NT2/D1 (cell line): ENCODE measurements at regions not wholly inside any gene's neighbourhood (a gene's known extent, or its start where the extent isn't known, plus 50 kb on each side); places are given as distances from the start of the nearest gene placed in this dataset.
A peak's percentile ranks its signal among the peaks of the same experiment; 100 is the strongest.

ENCODE experiments used
- DNase-seq: peaks from one replicate; pipeline ENCODE4 v3.0.0-alpha.2; 2011; ENCODE audit warnings: low read depth, low spot score
- H3K27me3 ChIP-seq: 2 replicates; pipeline ENCODE4 v1.6.0; 2011; ENCODE audit warnings: mild to moderate bottlenecking; ENCODE audit not compliant: insufficient read length, insufficient read depth
- H3K36me3 ChIP-seq: 2 replicates; pipeline ENCODE4 v1.6.1; 2011; ENCODE audit warnings: mild to moderate bottlenecking, low read length, mixed read lengths; ENCODE audit not compliant: insufficient read depth, insufficient read length
- H3K4me1 ChIP-seq: 2 replicates; pipeline ENCODE4 v1.5.1; 2011; ENCODE audit not compliant: insufficient read depth, insufficient read length
- H3K4me3 ChIP-seq: 2 replicates; pipeline ENCODE4 v1.5.1; 2011; ENCODE audit warnings: low read depth; ENCODE audit not compliant: insufficient read length
- H3K9ac ChIP-seq: 2 replicates; pipeline ENCODE4 v1.6.0; 2011; ENCODE audit warnings: low read depth; ENCODE audit not compliant: insufficient read length
- H3K9me3 ChIP-seq: 2 replicates; pipeline ENCODE4 v1.5.1; 2011; ENCODE audit warnings: mild to moderate bottlenecking, low read length; ENCODE audit not compliant: insufficient read depth
- SUZ12 ChIP-seq: IDR thresholded peaks from 2 replicates; pipeline ENCODE4 v1.6.1; 2011; ENCODE audit not compliant: insufficient read length, insufficient read depth; ENCODE audit errors: extremely low read depth
- YY1 ChIP-seq: IDR thresholded peaks from 2 replicates; pipeline ENCODE4 v1.6.1; 2011; ENCODE audit not compliant: insufficient read length, insufficient read depth
- ZNF274 ChIP-seq: IDR thresholded peaks from 2 replicates; pipeline ENCODE4 v1.6.1; 2011; ENCODE audit warnings: mild to moderate bottlenecking, low read depth, low read length

DNA sequence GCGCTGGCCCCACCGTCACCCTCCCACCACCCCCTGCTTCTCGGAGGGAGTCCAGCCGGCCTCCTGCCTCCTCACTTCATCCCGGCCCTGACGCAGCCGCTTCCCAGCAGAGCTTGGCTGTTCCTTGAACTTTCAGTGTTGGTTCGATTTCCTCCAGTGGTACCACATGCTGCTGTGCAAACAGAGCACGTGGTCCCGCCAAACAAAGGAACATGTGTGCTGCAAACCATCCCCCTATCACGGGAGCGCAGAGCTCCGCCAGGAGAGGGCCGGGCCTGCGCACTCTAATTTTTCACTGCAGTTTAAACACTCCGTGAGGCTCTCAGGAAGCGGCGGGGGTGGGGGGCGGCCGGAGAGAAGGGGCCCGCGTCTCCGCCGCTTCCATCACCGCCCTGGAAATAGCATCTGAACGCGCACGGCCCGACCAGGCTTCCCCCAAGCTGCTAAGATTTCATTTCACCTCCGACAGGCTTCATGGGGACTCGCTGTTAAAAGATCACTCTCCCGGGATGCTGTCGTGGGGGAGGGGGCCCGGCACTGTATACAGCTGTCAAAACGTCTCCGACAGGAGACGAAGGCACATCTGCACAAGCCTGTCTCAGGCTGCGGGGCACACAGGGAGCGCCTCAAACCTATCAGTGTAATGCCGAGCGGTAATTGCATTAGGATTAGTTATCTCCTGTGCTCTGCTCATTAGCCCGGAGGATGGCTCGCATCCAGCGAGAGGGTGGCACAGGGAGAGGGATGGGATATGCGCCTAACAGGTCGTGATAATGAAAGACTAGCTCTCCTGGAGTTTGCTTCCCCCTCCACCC, 269.9 kb upstream of the SORL1-AS1 start:
- TF ChIP-seq YY1: no peak
- TF ChIP-seq SUZ12: no peak
- no peak for TF ChIP-seq ZNF274
- H3K36me3 ChIP-seq: no peaks in the 10 kb centered on the region
- peak overlapping the region; percentile 17 for H3K9ac ChIP-seq
- peaks cover 33% of the 10 kb centered on the region for H3K27me3 ChIP-seq
- peak; percentile 68 for DNase-seq
- H3K4me1 ChIP-seq: no peaks in the 10 kb centered on the region
- peak overlapping the region; percentile 50 for H3K4me3 ChIP-seq
- H3K9me3 ChIP-seq: no peaks in the 10 kb centered on the region

DNA sequence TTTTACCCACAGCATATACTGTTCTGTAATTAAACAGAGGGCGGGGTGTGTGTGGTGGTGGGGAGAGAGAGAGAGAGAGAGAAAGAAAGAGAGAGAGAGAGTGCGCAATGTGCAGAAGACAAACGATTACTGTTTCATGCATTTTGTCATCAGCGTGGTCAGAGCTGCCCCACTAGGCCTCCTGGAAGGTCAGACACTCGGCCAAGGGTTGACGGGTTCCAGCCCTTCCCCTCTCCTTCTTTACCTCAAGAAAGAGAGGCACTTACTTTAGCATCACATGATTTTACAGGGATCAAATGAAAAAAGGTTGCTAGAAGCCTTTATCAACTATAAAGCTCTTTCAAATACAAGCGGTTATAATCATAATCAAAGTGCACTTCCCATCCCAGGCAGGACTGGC, 269.2 kb upstream of the SORL1-AS1 start:
- no peak for DNase-seq
- H3K9me3 ChIP-seq: no peaks in the 10 kb centered on the region
- no peaks in the 10 kb centered on the region for H3K4me1 ChIP-seq
- no peaks in the 10 kb centered on the region for H3K36me3 ChIP-seq
- peaks cover 33% of the 10 kb centered on the region for H3K27me3 ChIP-seq
- peak overlapping the region; percentile 50 for H3K4me3 ChIP-seq
- TF ChIP-seq ZNF274 (no peak), YY1 (no peak), SUZ12 (no peak)
- no peak overlapping the region for H3K9ac ChIP-seq

DNA sequence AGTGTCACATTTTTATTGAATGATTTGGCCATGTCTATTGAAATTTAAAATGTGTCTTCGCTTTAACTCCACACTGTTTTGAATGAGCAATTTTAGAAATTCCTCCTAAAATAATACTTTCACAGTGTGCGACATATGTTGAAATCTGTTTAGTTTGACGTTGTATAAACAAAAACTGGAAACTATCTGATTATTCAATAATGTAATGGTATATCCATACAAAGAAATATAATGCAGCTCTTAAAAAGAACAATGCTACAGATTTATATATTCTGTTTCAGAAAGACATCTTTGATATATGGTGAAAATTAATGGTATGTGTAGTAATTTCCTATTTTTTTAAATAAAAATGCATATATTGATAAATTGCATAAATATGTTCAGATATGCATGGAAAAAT, 268.7 kb upstream of the SORL1-AS1 start:
- H3K27me3 ChIP-seq: peaks cover 33% of the 10 kb centered on the region
- H3K4me1 ChIP-seq: no peaks in the 10 kb centered on the region
- H3K4me3 ChIP-seq: no peak overlapping the region
- no peak overlapping the region for H3K9ac ChIP-seq
- TF ChIP-seq YY1 (no peak), SUZ12 (no peak), ZNF274 (no peak)
- no peaks in the 10 kb centered on the region for H3K9me3 ChIP-seq
- DNase-seq: no peak
- no peaks in the 10 kb centered on the region for H3K36me3 ChIP-seq

DNA sequence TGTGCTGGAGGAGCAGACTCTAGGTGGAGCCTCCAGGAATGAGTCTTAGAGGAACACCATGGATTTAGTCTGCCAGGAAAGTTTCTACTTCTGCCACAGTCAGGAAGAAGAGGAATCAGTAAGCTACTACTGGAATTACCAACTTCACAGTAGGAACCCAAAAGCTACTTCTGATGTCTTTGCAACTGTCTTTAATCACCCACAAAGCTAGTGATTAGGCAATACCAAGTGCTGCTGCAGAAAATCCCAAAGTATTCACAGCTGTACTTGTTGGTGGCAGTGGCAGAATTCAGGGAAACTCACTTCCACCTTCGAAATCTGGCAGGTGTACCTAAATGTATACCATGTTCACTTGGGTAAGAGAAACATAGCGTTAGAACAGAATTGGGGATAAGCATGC, 264.5 kb upstream of the SORL1-AS1 start:
- Histone ChIP-seq H3K4me1 (no peaks in the 10 kb centered on the region), H3K36me3 (no peaks in the 10 kb centered on the region), H3K4me3 (no peak overlapping the region)

DNA sequence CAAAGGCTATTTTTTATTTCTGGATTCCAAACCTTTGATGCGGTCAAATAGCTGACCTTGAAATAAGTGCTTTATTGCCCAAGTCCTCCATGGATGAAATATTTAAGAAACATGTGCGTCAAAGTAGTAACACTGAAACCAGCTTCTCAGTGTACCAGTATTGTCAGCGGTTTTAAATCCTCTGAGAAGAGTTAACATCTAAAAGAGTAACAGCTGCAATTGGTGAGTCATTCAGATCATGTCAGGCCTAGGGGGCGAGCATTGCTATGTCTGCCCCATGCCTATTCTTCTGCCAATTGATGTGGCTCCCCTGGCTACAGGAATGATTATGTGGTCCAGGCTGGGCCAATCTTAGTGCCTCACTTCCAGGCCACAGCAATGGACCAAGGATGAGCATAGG, 263.3 kb upstream of the SORL1-AS1 start:
- Histone ChIP-seq H3K36me3 (no peaks in the 10 kb centered on the region), H3K9ac (no peak overlapping the region), H3K4me3 (no peak overlapping the region), H3K4me1 (no peaks in the 10 kb centered on the region), H3K9me3 (no peaks in the 10 kb centered on the region), H3K27me3 (no peaks in the 10 kb centered on the region)
- TF ChIP-seq ZNF274 (no peak), YY1 (no peak), SUZ12 (no peak)
- no peak for DNase-seq

More for the DNA sequence above, 264.5 kb upstream of the SORL1-AS1 start:
- Histone ChIP-seq H3K27me3 (no peaks in the 10 kb centered on the region), H3K9me3 (no peaks in the 10 kb centered on the region), H3K9ac (no peak overlapping the region)
- no peak for DNase-seq
- TF ChIP-seq ZNF274 (no peak), SUZ12 (no peak), YY1 (no peak)

DNA sequence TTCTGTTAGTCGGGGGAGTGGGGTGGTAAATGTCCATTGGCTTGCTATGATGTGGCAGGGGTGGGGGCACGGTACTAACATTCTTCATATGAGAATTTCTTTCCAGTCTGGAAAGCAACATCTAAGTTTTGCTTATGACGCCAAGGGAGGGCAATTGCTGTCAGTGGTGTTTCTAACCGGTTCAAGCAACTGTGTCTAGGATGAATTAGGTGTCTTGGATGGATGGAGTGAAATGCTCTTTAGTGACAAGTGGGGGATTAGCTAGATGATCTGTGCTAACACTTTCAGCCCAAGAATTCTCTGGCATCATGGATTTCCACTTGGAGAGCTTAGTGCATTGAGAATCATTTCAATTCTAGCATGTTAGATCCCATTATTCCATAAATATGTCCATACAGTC, 262.6 kb upstream of the SORL1-AS1 start:
- no peaks in the 10 kb centered on the region for H3K9me3 ChIP-seq
- H3K27me3 ChIP-seq: no peaks in the 10 kb centered on the region
- H3K4me1 ChIP-seq: no peaks in the 10 kb centered on the region
- DNase-seq: no peak
- H3K4me3 ChIP-seq: no peak overlapping the region
- no peaks in the 10 kb centered on the region for H3K36me3 ChIP-seq
- TF ChIP-seq ZNF274 (no peak), SUZ12 (no peak), YY1 (no peak)
- H3K9ac ChIP-seq: no peak overlapping the region

DNA sequence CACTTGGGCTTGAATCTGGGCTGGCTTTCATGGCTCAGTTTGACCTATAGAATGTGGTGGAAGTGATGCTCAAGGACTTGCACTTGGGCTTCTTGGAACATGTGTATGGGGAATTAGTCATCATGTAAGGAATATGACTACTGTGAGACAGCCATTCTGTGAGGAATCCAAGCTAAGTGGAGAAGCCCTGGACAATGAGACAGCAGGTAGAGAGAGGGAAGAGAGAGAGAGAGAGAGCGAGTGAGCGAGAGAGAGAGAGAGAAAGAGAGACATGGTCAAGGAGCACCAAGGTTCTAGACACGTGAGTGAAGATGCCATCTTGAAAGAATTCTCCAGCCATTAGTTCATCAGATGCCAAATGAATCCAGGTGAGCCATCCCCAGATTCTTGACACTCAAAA, 261.6 kb upstream of the SORL1-AS1 start:
- TF ChIP-seq YY1: no peak
- TF ChIP-seq ZNF274: no peak
- TF ChIP-seq SUZ12: no peak
- Histone ChIP-seq H3K4me1 (no peaks in the 10 kb centered on the region), H3K36me3 (no peaks in the 10 kb centered on the region), H3K27me3 (no peaks in the 10 kb centered on the region), H3K9ac (no peak overlapping the region), H3K4me3 (no peak overlapping the region), H3K9me3 (no peaks in the 10 kb centered on the region)
- no peak for DNase-seq

DNA sequence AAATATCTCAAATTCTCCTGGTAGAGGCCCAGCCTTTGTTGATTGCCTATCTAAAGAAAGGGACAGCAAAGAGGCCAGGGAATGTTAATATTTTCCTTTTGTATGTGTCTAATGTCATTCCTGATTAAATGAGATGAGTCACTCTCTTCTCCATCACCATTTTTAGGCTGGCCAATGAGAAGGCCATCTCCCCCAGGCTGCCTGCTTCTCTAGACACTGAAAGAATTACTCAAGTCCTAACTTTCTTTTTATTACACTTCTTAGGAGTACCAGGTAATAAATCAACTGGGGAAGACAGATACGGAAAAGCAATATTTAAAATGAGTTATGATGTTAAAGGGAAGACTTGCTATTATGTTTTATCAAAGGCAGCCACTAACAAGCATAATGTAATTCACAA, 259.2 kb upstream of the SORL1-AS1 start:
- no peak for TF ChIP-seq ZNF274
- TF ChIP-seq SUZ12: no peak
- no peak for TF ChIP-seq YY1
- Histone ChIP-seq H3K4me1 (no peaks in the 10 kb centered on the region), H3K36me3 (no peaks in the 10 kb centered on the region)

More for the DNA sequence above, 259.2 kb upstream of the SORL1-AS1 start:
- no peak for DNase-seq
- Histone ChIP-seq H3K27me3 (no peaks in the 10 kb centered on the region), H3K4me3 (no peak overlapping the region), H3K9ac (no peak overlapping the region), H3K9me3 (no peaks in the 10 kb centered on the region)
